ENCODE measurements at regions not wholly inside any gene's neighbourhood (a gene's known extent, or its start where the extent isn't known, plus 50 kb on each side); places are given as distances from the start of the nearest gene placed in this dataset.

DNA sequence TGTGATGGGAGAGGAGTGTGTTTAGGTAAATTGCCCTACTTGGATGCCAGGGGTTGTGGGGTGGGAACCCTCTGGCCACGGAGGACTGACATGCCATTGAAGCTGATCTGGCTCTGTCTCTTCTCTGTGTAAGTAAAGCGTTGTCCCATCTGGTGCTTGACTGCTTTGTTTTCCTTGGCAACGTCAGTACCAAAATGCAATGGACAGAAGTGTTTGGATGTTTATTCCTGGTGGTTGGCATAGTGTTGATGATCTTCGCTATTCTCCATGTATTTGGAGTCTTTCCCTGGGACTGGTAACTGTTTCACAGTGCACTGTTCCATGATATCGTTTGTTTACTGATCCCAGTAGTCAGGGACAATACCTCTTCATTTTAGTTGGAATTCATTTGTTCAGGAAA, 130.5 kb upstream of the MCTP2 start:
- DNase-seq (ENCODE audit: low spot score): no peak

DNA sequence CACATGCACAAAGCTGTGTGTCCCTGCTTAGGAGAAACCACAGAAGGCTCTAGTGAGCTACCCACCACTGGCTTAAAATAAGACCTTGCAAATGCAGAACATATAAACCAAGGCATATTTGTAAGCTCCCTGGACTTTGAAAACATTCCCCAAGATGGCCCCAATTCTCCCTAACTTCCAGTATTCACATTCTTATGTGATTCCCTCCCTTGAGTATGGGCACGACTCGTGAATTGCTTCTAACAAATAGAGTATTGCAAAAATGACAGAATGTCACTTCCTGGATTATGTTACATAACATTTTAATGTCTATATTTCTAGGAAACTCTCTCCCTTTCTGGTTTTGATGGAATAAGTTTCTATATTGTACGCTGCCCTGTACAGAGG, 131.8 kb upstream of the MCTP2 start:
- no peak for DNase-seq (ENCODE audit: low spot score)

- DNase-seq (ENCODE audit: low spot score): no peak
These were observed 132.3 kb upstream of the MCTP2 start for GRCh38 chr15:94098921-94099573.

- no peak for DNase-seq (ENCODE audit: low spot score)
These were observed 133.8 kb upstream of the MCTP2 start for GRCh38 chr15:94097552-94097951.

DNA sequence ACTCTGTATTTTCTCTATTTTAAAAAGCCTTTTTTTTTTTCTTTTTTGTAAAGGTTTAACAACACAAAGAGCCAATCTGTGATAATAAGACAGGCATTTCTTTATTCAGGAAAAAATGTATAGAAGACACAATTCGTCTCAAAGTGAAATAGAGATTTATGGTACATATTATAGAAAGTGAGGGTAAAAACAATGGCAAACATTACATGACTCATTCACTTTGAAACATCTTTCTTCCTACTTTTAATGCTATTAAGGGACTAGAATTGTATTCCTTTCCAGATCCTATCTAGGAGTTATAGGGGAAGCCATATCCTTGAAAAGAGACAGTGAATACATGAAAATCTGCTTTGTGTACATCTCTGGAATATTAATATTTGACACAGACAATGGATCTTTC, 137.1 kb upstream of the MCTP2 start:
- DNase-seq (ENCODE audit: low spot score): no peak

DNA sequence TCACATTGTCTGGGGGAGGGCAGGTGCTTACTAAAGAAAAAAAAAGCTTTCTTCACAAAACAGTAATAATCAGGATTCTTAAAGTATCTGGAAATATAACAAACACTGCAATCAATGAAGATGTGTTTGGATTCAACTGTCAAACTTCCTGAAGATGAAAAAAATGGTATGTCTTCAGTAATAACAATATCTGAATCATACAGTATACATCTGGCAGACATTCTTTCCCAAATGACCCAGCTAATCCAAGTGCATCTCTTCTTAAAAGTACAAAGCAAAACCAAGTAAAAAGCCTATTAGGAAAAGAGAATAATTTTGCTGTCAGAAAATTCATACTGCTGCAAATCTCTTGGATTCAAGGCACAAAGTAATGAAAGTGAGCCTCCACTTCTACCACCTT, 145.0 kb upstream of the MCTP2 start:
- DNase-seq (ENCODE audit: low spot score): no peak

- no peak for DNase-seq (ENCODE audit: low spot score)
These were observed 147.8 kb upstream of the MCTP2 start for GRCh38 chr15:94083467-94084052.

DNA sequence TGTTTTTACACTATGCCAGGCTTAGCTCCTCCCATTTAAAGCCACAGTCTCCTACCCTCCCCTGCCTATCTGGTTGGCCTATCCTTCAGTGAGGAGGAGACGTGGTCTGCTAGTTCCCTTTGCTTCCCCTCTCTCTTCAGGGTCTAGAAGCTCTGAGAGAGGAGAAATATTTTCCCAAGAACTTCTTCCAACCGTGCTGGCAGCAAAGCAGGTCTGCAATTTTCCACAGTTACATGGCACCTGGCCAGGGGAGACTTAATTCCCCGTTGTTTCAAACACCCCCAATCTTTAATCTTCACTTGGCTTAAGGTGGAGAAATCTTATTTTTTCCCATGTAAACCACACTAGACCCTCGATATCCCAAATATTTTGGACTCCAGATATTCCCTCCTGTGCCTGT, 149.5 kb upstream of the MCTP2 start:
- DNase-seq (ENCODE audit: low spot score): no peak

GRCh38 chr15:94080989-94081605, 150.3 kb upstream of the MCTP2 start:
- DNase-seq (ENCODE audit: low spot score): no peak

- DNase-seq (ENCODE audit: low spot score): no peak
These were observed 150.9 kb upstream of the MCTP2 start for GRCh38 chr15:94080416-94080815.

DNA sequence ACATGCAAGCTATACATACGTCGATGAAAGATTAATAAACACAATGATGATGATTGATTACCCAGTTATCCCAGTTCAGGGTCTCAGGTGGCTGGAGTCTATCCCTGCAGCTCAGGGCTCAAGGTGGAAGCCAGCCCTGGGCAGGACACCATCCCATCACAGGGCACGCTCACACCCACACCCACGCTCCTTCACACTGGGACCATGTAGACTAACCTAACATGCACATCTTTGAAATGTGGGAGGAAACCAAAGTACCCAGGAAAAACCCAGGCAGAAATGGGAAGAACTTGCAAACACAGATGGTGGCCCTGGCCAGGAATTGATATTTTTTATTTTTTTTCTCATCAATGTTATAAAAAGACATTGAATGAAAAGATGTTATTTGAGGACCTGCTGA, 151.4 kb upstream of the MCTP2 start:
- no peak for DNase-seq (ENCODE audit: low spot score)

DNA sequence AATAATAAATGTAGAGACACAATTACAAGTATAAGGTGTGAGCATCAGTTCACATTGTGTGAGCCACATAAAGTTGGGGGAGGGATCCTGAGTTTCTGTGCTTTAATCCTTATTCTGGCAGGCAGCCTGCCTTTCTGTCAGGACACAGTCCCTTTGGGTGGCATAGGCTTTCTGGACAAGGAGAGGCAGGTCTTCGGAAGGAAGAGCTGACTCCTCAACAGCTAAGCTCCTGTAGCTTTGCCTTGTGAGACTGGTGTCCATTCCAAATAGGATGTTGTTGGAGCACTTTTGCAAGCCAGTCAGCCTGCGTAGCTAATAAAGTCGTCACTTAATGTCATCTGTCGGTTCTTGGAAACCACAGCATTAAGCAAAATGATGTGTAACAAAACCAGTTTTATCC, 151.9 kb upstream of the MCTP2 start:
- no peak for DNase-seq (ENCODE audit: low spot score)

- no peak for DNase-seq (ENCODE audit: low spot score)
These were observed 153.4 kb upstream of the MCTP2 start for GRCh38 chr15:94077938-94078337.

DNA sequence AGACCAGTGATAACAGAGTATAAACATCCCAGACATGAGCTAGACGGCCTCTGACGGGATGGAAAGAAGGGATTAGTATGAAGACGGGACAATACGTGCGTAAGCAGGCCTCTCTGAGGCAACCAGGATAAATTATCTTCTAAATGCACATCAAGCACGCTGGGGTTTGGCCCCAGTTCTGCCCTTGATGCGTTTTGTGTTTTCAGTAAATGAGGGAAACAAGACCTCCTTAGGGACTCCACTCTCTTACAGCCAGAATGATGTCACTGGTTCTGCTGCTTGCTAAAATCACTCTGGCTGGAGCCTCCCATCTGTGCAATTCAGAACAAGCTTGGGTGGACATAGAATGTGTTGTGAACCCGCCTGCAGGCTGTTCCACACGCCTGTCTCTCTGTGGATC, 156.0 kb upstream of the MCTP2 start:
- no peak for DNase-seq (ENCODE audit: low spot score)

DNA sequence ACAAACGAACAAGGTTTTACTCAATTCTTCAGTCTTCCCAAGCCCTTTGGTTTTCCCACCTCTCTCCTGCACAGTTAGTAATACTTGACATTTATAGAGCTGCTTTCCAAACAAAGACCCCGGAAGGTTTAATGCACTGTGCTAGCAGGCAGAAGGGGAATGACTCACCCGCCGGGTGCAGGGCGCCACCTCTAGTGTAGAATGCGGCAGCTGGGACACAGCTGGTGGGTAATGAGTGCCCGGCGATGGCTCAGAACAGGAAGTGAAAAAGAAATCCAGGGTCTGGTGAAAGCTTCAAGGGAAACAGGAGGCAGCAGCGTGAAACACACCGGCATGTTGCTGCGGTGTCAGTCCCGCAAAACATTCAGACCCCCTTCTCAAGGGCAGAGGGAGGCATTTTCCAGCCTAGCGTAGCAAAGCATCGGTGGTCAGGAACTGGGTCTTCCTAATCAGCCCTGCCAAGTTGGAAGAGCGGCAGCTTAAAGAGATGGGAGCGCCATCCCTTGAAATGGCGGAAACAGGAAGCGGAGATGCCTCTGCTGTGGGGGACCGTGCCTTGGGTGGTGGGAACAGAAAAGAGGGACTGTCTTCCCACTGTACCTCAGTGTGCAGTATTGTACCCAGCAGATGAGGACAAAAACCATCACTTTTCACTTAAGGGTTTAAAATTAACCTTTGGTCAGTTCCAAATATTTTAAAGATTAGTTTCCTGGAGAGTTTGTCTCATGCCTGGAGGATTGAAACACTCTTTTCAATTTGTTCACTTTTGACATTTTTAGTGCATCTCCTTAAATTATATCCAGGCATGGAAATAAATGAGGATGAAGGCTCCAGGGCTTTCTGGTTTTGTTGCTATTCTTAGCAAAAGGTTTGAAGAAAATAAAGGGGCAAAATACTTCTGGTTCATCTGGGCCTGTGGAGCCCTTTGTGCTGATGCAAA, 160.7 kb upstream of the MCTP2 start:
- peak; percentile 36 for DNase-seq (ENCODE audit: low spot score)

- peak; percentile 9 for DNase-seq (ENCODE audit: low spot score)
These were observed 161.5 kb upstream of the MCTP2 start for GRCh38 chr15:94069844-94070243.

DNA sequence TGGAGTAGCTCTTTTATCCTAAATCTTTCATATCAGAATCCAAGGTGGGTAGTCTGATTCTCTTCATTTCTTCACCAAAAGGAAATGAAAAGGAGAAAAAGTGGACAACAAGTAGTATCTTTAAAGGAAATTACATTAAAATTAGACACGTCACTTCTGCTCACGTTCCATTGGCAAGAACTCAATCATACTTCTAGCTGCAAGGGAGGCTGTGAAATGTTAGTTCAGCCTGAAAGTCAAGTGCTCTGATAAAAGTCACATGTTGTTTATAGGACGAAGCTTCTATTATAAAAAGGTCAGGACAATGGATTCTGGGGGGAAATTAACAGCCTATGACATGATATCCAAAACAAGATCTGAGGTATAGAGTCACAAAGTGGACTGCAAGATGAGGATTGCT, 164.6 kb upstream of the MCTP2 start:
- no peak for DNase-seq (ENCODE audit: low spot score)

GRCh38 chr15:94066046-94066445, 165.3 kb upstream of the MCTP2 start:
- no peak for DNase-seq (ENCODE audit: low spot score)

GRCh38 chr15:94064676-94065313, 166.6 kb upstream of the MCTP2 start:
- no peak for DNase-seq (ENCODE audit: low spot score)

DNA sequence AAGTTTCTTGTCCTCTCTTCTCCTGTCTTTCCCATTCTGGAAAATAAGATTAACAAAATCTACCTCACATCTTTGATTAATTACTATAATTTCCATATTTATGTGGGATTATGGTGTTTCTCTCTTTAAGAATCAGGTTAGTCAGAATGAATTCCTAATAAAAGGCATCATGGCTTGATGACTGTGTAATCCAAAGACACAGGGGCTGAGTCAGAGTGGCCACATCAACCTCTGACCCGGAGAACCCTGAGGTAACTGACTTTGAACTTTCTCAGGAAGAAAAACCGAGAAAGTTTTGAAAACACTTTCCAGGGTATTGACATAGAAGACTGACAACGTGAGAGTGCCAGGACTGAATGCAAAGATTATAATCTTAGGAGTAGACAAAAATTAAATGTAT, 170.3 kb upstream of the MCTP2 start:
- no peak for DNase-seq (ENCODE audit: low spot score)

DNA sequence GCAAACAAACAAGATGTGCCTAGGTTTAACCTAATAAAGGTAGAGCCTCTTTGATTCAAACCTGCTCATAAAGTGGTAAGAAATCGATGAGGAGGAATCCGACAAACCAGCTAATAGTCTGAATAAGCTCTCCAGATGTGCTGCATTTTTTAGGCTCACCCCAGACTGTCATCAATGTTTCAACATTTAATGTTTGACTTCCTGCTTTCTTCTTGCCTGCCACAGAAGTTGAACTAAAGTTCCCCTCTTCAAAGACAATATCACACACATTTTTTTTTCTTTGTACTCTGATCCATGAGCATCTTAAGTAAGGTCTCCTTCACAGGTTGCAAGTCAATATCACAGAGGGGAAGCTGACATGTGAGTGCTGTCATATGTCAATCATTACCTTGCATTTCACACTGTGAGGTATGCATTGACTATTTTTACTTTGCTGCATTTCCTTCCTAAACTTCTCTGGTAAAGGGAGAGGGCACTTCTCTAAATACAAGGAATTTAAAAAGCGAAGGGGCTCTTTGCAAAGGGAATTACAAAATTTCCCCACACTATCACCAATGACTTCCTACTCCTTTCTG, 172.3 kb upstream of the MCTP2 start:
- no peak for DNase-seq (ENCODE audit: low spot score)

DNA sequence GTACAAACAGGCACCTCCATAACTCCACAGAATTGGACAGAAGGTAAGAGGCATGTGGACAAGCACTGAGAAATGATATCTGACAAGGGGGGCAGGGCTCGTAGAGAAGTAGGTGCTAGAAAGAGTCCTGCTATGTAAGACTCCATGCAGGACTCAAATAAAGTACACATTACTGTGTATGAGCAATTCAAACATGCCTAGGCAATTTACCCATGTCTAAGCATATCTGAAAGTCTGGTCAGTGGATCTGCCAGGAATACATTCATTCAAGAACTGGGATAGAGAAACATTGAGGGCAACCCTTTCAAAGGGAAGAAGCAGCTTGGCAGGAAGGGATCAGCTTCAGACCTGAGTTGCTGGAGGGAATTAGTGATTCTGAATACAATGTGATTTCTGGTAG, 174.1 kb upstream of the MCTP2 start:
- no peak for DNase-seq (ENCODE audit: low spot score)
